Ascending aorta (tissue), 2 donors: ENCODE measurements at regions not wholly inside any gene's neighbourhood (a gene's known extent, or its start where the extent isn't known, plus 50 kb on each side); places are given as distances from the start of the nearest gene placed in this dataset.

Experiments used
- DNase-seq, 2 donors: peaks; one replicate each; pipeline ENCODE4 v3.0.0-alpha.2; 2019; ENCODE audit warnings: low spot score in 2 of 2
- H3K27ac ChIP-seq, 2 donors: fragments of 200-600 bp; sonication (generic); one replicate each; pipeline ENCODE4 v1.5.1; 2016 to 2017; ENCODE audit warnings: mild to moderate bottlenecking in 1 of 2
- H3K27me3 ChIP-seq: fragments of 200-600 bp; sonication (generic); one replicate; pipeline ENCODE4 v1.5.1; 2017
- H3K36me3 ChIP-seq, 2 donors: fragments of 200-600 bp; sonication (generic); one replicate each; pipeline ENCODE4 v1.5.1; 2016
- H3K4me1 ChIP-seq, 2 donors: fragments of 200-600 bp; sonication (generic); one replicate each; pipeline ENCODE4 v1.5.1; 2016 to 2017; ENCODE audit warnings: mild to moderate bottlenecking in 1 of 2
- H3K4me3 ChIP-seq, 2 donors: fragments of 200-600 bp; sonication (generic); one replicate each; pipeline ENCODE4 v1.5.1; 2016 to 2017; ENCODE audit warnings: mild to moderate bottlenecking in 1 of 2
- H3K9me3 ChIP-seq, 2 donors: fragments of 200-600 bp; sonication (generic); one replicate each; pipeline ENCODE4 v1.5.1; 2016
- intact Hi-C: fragments of 100-400 bp; cut with DNase I; formaldehyde crosslinking; loops from one replicate; pipeline ENCODE4 v1.15.1; 2023
- TF ChIP-seq, protein P1 (sequence below), 3 experiments: fragments of 200-600 bp in 2 of 3; fragments of 450-650 bp in 1 of 3; sonication (generic) in 2 of 3; IDR thresholded peaks; one replicate each; pipeline ENCODE4 v1.5.1; 2016 to 2019; ENCODE audit warnings: antibody characterized with exemption in 3 of 3, mild to moderate bottlenecking in 1 of 3, moderate library complexity in 1 of 3

DNA sequence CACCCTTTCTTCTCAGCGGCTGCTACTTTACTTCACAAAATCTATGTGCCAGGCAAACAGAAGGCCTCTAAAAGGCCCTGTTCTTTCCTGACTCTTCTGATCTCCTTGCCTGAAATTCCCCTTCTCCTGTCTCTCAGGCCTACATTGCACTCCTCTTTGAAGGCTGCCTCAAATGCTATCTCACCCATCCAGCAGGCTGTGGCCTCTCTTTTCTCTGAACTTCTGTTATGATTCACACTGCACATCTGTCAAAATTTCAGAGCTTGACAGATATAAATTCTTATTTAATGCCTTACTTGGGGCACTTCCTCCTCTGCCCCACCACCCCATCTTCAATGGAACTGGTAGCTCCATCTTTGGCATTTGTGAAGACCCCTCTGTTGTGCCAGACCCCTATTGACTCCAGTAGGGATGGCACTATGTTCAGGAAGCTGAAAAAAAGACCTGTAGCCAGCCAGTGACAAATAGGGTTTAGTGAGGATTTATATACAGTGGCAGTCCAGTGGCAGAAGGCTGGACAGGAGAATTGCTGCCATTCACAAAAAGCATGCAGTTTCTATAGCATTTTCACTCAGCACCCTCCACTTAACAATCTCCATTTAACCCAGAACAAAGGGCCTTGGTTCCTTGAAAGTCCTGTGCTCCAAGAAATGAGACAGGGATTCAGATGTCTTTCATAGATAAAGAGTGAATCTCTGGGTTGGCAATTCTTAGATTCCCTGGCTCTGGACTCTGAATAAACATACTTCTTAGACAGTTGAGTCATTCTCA, 415.8 kb upstream of the GRM7 start:
- intact Hi-C loops: no loop called here
- Histone ChIP-seq H3K27ac (no peak overlapping the region), H3K4me1 (no peaks in the 10 kb centered on the region), H3K9me3 (no peaks in the 10 kb centered on the region), H3K36me3 (no peaks in the 10 kb centered on the region), H3K4me3 (no peak overlapping the region), H3K27me3 (no peaks in the 10 kb centered on the region)
- TF ChIP-seq, protein P1, sequence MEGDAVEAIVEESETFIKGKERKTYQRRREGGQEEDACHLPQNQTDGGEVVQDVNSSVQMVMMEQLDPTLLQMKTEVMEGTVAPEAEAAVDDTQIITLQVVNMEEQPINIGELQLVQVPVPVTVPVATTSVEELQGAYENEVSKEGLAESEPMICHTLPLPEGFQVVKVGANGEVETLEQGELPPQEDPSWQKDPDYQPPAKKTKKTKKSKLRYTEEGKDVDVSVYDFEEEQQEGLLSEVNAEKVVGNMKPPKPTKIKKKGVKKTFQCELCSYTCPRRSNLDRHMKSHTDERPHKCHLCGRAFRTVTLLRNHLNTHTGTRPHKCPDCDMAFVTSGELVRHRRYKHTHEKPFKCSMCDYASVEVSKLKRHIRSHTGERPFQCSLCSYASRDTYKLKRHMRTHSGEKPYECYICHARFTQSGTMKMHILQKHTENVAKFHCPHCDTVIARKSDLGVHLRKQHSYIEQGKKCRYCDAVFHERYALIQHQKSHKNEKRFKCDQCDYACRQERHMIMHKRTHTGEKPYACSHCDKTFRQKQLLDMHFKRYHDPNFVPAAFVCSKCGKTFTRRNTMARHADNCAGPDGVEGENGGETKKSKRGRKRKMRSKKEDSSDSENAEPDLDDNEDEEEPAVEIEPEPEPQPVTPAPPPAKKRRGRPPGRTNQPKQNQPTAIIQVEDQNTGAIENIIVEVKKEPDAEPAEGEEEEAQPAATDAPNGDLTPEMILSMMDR (IDR thresholded peaks at IDR 0.05): no peak
- DNase-seq: no peak

DNA sequence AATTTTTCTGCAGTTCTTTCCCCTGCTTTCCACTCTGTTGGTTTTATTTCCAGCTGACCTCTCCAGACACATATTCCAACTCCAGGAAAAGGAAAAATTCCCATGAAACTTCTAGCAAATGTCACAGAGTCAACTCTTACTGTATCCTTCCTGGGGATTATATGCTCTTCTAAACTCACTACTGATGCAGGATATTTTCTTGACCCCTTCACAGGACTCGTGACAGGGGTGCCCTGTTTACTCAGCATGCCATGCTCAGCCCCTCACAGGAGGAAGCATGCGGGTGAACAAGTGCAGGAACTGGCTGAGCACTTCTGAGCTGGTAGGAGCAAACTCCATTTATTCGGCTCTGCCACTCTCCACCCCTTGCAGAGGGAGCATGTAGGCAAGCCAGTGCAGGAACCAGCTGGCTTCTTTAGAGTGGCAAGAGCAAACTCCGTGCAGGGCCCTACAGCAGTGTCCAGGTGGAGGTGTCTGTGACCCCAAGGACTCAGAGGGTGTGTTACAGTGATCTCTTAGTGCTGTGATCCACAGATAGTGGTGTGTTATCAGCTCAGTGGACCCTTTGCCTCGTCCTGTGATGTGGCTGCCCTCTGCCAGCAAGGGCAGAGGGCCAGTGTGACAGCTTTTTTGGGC, 413.6 kb upstream of the GRM7 start:
- DNase-seq: no peak
- no peaks in the 10 kb centered on the region for H3K27me3 ChIP-seq
- H3K9me3 ChIP-seq: no peaks in the 10 kb centered on the region
- no peaks in the 10 kb centered on the region for H3K4me1 ChIP-seq
- H3K27ac ChIP-seq: no peak overlapping the region
- intact Hi-C loops: no loop called here
- TF ChIP-seq, protein P1 (IDR thresholded peaks at IDR 0.05): no peak
- no peak overlapping the region for H3K4me3 ChIP-seq
- no peaks in the 10 kb centered on the region for H3K36me3 ChIP-seq

DNA sequence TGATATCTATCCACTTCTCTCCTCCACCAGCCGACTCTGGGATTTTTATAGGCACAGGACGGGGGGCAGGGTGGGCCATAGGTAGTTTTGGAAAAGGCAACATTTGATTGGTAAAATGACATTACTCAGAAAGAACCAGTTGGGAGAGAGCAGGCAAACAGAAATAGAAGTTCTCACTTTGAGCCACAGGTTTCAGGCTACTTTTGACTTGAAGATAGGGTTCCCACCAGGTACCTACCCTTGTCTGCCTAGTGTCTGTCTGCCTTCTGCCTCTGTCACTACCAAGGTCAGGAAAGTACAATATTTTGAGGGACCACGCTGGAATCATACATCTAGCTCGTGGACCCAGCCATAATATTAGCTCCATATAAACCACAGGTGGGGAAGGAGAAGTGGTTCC, 412.9 kb upstream of the GRM7 start:
- intact Hi-C loops: no loop called here
- Histone ChIP-seq H3K27ac (no peak overlapping the region), H3K4me1 (no peaks in the 10 kb centered on the region), H3K4me3 (no peak overlapping the region), H3K27me3 (no peaks in the 10 kb centered on the region), H3K9me3 (no peaks in the 10 kb centered on the region), H3K36me3 (no peaks in the 10 kb centered on the region)
- DNase-seq: no peak
- TF ChIP-seq, protein P1 (IDR thresholded peaks at IDR 0.05): no peak

DNA sequence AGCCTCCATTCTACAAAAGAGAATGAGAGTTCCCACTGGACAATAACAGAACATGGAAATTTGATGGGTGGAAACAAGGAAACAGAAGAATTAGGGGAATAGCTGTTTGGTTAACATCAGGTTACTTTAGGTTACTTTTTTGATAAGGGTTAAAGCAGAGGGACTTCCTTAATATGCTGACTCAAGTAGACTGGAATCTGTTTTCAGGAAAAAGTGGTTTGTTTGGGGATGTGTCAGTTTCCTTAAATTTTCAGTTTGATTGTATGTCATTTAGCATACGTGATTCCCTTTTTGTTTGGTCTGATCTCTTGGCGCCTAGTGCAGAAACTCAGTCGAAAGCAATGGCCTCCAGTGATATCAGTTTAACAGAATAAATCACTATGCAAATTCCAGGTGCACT, 411.8 kb upstream of the GRM7 start:
- Histone ChIP-seq H3K9me3 (no peaks in the 10 kb centered on the region), H3K4me3 (no peak overlapping the region), H3K27ac (no peak overlapping the region), H3K36me3 (no peaks in the 10 kb centered on the region), H3K27me3 (no peaks in the 10 kb centered on the region), H3K4me1 (no peaks in the 10 kb centered on the region)
- intact Hi-C loops: no loop called here
- TF ChIP-seq, protein P1 (IDR thresholded peaks at IDR 0.05): no peak
- DNase-seq: no peak

DNA sequence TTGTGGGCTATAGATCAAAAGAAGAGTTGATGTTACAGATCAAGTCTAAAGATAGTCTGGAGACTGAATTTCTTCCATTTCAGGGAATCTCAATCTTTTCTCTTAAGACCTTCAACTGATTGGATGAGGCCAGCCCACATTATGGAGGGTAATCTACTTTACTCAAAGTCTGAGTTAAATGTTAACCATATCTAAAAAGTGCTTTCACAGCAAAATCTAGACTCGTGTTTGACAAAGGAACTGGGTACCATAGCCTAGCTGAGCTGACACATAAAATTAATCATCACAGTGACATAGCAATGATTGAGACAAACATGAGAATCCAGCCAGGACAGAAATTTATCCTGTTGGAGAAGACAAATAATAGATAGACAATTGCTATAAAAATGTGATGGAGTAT, 407.9 kb upstream of the GRM7 start:
- H3K27me3 ChIP-seq: no peaks in the 10 kb centered on the region
- TF ChIP-seq, protein P1 (IDR thresholded peaks at IDR 0.05): no peak
- no peaks in the 10 kb centered on the region for H3K9me3 ChIP-seq
- no peak overlapping the region for H3K4me3 ChIP-seq
- intact Hi-C loops: no loop called here
- H3K4me1 ChIP-seq: no peaks in the 10 kb centered on the region
- H3K27ac ChIP-seq: no peak overlapping the region
- no peaks in the 10 kb centered on the region for H3K36me3 ChIP-seq
- no peak for DNase-seq
